ENCODE measurements at regions not wholly inside any gene's neighbourhood (a gene's known extent, or its start where the extent isn't known, plus 50 kb on each side); places are given as distances from the start of the nearest gene placed in this dataset.

- no peak for TF ChIP-seq CTCF (IDR thresholded peaks at IDR 0.05; ENCODE audit: low read depth, low read length)
These were observed 427.1 kb upstream of the NR2F2 start for GRCh38 chr15:95903352-95903751.

GRCh38 chr15:95910643-95911212, 419.8 kb upstream of the NR2F2 start:
- H3K27me3 ChIP-seq, result no peaks in the 10 kb centered on the region
- H3K36me3 ChIP-seq, result no peaks in the 10 kb centered on the region
- H3K9me3 ChIP-seq, result no peaks in the 10 kb centered on the region
- no peak for DNase-seq
- no peaks in the 10 kb centered on the region for H3K4me1 ChIP-seq
- no peak overlapping the region for H3K4me3 ChIP-seq (ENCODE audit: low read depth, low read length)
- no peak for TF ChIP-seq CTCF (IDR thresholded peaks at IDR 0.05; ENCODE audit: low read depth, low read length)

More at GRCh38 chr15:95903352-95903751, 427.1 kb upstream of the NR2F2 start:
- no peaks in the 10 kb centered on the region for H3K9me3 ChIP-seq
- no peaks in the 10 kb centered on the region for H3K4me1 ChIP-seq
- no peaks in the 10 kb centered on the region for H3K27me3 ChIP-seq
- no peak for DNase-seq
- no peaks in the 10 kb centered on the region for H3K36me3 ChIP-seq
- H3K4me3 ChIP-seq (ENCODE audit: low read depth, low read length), result no peak overlapping the region

GRCh38 chr15:95911570-95912279, 418.8 kb upstream of the NR2F2 start:
- TF ChIP-seq CTCF (IDR thresholded peaks at IDR 0.05; ENCODE audit: low read depth, low read length), result no peak
- H3K4me1 ChIP-seq, result no peaks in the 10 kb centered on the region
- no peaks in the 10 kb centered on the region for H3K36me3 ChIP-seq
- H3K27me3 ChIP-seq, result no peaks in the 10 kb centered on the region
- no peak for DNase-seq
- H3K4me3 ChIP-seq (ENCODE audit: low read depth, low read length), result no peak overlapping the region
- H3K9me3 ChIP-seq, result no peaks in the 10 kb centered on the region

GRCh38 chr15:95912280-95912625, 418.2 kb upstream of the NR2F2 start:
- TF ChIP-seq CTCF (IDR thresholded peaks at IDR 0.05; ENCODE audit: low read depth, low read length), result no peak
- Histone ChIP-seq H3K27me3 (no peaks in the 10 kb centered on the region), H3K4me3 (ENCODE audit: low read depth, low read length) (no peak overlapping the region), H3K36me3 (no peaks in the 10 kb centered on the region), H3K4me1 (no peaks in the 10 kb centered on the region), H3K9me3 (no peaks in the 10 kb centered on the region)
- no peak for DNase-seq

GRCh38 chr15:95912728-95913127, 417.8 kb upstream of the NR2F2 start:
- H3K4me1 ChIP-seq, result no peaks in the 10 kb centered on the region
- H3K36me3 ChIP-seq, result no peaks in the 10 kb centered on the region
- no peaks in the 10 kb centered on the region for H3K9me3 ChIP-seq
- H3K27me3 ChIP-seq, result no peaks in the 10 kb centered on the region
- no peak for TF ChIP-seq CTCF (IDR thresholded peaks at IDR 0.05; ENCODE audit: low read depth, low read length)
- no peak for DNase-seq
- no peak overlapping the region for H3K4me3 ChIP-seq (ENCODE audit: low read depth, low read length)

GRCh38 chr15:95916568-95916967, 413.9 kb upstream of the NR2F2 start:
- no peak for DNase-seq
- Histone ChIP-seq H3K4me1 (no peaks in the 10 kb centered on the region), H3K4me3 (ENCODE audit: low read depth, low read length) (no peak overlapping the region), H3K9me3 (no peaks in the 10 kb centered on the region), H3K27me3 (no peaks in the 10 kb centered on the region), H3K36me3 (no peaks in the 10 kb centered on the region)
- TF ChIP-seq CTCF (IDR thresholded peaks at IDR 0.05; ENCODE audit: low read depth, low read length), result no peak
